ENCODE measurements at regions not wholly inside any gene's neighbourhood (a gene's known extent, or its start where the extent isn't known, plus 50 kb on each side); places are given as distances from the start of the nearest gene placed in this dataset.
"Not testable (repeated sequence)": the region's sequence is repeated elsewhere in the genome, so short reads cannot be mapped to it uniquely, and the experiment has no call there.

DNA sequence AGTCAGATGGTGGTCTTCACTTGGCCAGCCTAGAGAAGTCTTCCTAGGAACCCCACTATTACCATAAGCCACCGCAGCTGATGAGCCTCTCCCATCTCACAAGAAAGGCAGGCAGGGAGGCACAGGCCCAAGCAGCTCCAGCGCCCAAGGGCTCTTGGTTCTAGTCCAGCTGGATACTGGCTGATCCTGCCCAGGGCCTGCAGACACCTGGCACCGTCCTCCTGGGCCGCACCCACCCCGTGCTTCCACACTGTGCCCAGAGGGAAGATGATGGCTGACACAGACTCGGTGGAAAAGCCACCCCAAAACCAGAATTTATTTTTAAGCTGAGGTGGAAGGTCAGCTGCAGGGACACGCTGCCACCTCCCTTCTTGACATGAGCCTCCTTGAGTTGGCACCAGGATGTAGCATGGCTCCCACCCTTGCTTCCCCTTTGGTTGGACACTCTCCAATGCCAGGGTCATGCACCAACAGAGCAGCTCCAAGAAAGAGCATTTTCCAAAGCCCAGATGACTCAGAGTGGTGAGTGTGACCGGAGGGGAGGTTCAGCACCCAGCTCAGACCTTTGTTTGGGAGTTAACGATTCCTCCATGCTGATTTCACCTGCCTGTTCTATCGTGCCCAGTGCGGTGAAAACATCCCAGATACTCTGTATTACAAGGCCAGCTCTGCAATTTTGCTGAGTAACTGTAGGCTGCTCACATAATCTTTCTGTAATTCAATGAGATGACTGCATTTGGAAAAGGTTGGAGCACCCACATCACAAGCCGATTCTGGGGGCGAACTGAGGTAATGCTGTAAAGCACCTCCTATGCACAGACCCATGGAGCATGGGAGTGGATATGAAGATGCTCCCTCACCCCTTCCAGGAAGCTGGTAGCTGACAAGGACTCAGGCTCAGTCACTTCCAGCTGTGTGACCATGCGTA lies 63.1 kb upstream of the SLC2A1 start:
- Histone ChIP-seq H3K9me3 (ENCODE audit: low read depth, low read length) (no peaks in the 10 kb centered on the region), H3K36me3 (ENCODE audit: insufficient read depth, low read length) (no peaks in the 10 kb centered on the region), H4K20me1 (ENCODE audit: insufficient read depth, low read length) (no peaks in the 10 kb centered on the region), H3K4me3 (ENCODE audit: insufficient read depth, low read length) (no peak overlapping the region), H3K4me1 (ENCODE audit: insufficient read depth, low read length) (no peaks in the 10 kb centered on the region), H2AFZ (ENCODE audit: low read length) (no peak overlapping the region), H3K4me2 (ENCODE audit: insufficient read depth, low read length) (no peak overlapping the region), H3K79me2 (ENCODE audit: insufficient read depth, low read length) (no peaks in the 10 kb centered on the region), H3K27ac (ENCODE audit: low read depth, low read length) (no peak overlapping the region), H3K27me3 (ENCODE audit: insufficient read depth, low read length) (peaks cover 3% of the 10 kb centered on the region)
- no peak for DNase-seq (ENCODE audit: insufficient read length, low spot score, missing footprints)
- TF ChIP-seq, protein P1, sequence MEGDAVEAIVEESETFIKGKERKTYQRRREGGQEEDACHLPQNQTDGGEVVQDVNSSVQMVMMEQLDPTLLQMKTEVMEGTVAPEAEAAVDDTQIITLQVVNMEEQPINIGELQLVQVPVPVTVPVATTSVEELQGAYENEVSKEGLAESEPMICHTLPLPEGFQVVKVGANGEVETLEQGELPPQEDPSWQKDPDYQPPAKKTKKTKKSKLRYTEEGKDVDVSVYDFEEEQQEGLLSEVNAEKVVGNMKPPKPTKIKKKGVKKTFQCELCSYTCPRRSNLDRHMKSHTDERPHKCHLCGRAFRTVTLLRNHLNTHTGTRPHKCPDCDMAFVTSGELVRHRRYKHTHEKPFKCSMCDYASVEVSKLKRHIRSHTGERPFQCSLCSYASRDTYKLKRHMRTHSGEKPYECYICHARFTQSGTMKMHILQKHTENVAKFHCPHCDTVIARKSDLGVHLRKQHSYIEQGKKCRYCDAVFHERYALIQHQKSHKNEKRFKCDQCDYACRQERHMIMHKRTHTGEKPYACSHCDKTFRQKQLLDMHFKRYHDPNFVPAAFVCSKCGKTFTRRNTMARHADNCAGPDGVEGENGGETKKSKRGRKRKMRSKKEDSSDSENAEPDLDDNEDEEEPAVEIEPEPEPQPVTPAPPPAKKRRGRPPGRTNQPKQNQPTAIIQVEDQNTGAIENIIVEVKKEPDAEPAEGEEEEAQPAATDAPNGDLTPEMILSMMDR (IDR thresholded peaks at IDR 0.05; ENCODE audit: extremely low read depth, low read depth, low read length) = no peak

DNA sequence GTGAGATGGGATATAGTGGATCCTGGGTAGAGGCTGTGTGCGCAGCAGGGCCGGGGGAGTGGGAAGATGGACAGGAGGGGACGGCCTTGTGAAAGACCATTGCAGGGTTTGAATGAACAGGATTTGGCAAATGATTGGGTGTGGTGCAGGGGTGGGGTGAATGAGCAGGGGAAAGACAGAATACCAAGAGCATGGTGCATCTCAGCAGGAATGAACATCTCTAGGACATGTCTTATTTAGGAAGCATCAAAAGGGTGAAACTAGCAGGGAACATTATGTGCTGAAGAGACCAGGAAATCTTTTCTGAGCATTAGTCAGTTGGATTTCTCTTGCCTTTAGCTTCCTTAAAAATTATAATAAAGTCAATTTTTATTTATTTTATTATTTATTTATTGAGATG lies 60.6 kb upstream of the SLC2A1 start:
- Histone ChIP-seq H3K4me1 (ENCODE audit: insufficient read depth, low read length) (no peaks in the 10 kb centered on the region), H3K4me2 (ENCODE audit: insufficient read depth, low read length) (no peak overlapping the region), H3K36me3 (ENCODE audit: insufficient read depth, low read length) (no peaks in the 10 kb centered on the region), H3K79me2 (ENCODE audit: insufficient read depth, low read length) (no peaks in the 10 kb centered on the region), H3K27me3 (ENCODE audit: insufficient read depth, low read length) (peaks cover 3% of the 10 kb centered on the region), H2AFZ (ENCODE audit: low read length) (no peak overlapping the region), H4K20me1 (ENCODE audit: insufficient read depth, low read length) (no peaks in the 10 kb centered on the region), H3K27ac (ENCODE audit: low read depth, low read length) (no peak overlapping the region), H3K9me3 (ENCODE audit: low read depth, low read length) (no peaks in the 10 kb centered on the region), H3K4me3 (ENCODE audit: insufficient read depth, low read length) (no peak overlapping the region)
- no peak for DNase-seq (ENCODE audit: insufficient read length, low spot score, missing footprints)
- TF ChIP-seq, protein P1 (IDR thresholded peaks at IDR 0.05; ENCODE audit: extremely low read depth, low read depth, low read length) = no peak

DNA sequence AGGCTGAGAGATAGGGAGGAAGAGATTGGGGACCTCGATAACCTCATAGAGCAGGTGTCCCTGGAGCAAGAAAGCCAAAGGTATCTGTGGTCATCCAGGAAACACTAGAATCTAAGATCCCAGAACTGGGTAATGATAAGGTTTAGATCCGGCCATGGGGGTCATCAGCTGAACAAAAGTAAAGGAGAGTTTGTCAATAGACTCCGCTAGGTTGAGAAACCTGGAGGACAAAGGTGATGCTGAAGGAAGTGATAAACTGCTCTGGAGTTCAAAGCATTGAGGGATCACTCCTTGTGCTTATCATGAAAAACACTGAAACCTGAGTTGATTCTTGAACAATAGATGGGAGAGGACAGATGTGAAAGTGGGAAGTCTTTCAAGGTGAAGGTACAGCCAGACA lies 59.5 kb upstream of the SLC2A1 start:
- TF ChIP-seq, protein P1 (IDR thresholded peaks at IDR 0.05; ENCODE audit: extremely low read depth, low read depth, low read length) = no peak
- Histone ChIP-seq H3K27me3 (ENCODE audit: insufficient read depth, low read length) (peaks cover 3% of the 10 kb centered on the region), H3K9me3 (ENCODE audit: low read depth, low read length) (no peaks in the 10 kb centered on the region), H3K79me2 (ENCODE audit: insufficient read depth, low read length) (no peaks in the 10 kb centered on the region), H3K27ac (ENCODE audit: low read depth, low read length) (no peak overlapping the region), H4K20me1 (ENCODE audit: insufficient read depth, low read length) (no peaks in the 10 kb centered on the region), H3K4me3 (ENCODE audit: insufficient read depth, low read length) (no peak overlapping the region), H3K36me3 (ENCODE audit: insufficient read depth, low read length) (no peaks in the 10 kb centered on the region), H3K4me1 (ENCODE audit: insufficient read depth, low read length) (no peaks in the 10 kb centered on the region), H2AFZ (ENCODE audit: low read length) (no peak overlapping the region), H3K4me2 (ENCODE audit: insufficient read depth, low read length) (no peak overlapping the region)
- DNase-seq (ENCODE audit: insufficient read length, low spot score, missing footprints) = no peak

DNA sequence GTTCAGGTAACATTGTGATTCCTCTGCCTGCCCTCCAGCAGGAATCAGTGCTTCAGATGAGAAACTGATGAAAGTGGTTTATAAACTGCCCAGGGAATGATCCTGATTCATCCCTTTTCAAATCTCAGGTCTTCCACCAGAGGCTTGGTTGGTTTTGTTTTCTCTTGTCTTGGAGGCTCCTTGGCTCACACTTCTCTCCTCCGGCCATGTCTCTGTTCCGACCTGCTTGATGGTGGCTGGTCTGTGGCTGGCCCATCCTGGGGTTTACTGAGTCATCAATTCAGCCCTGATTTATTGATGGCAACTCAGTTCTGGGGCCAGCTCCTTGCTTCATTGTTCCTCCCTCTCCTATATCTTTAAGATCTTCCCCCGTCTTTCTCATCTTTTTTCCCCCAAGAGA lies 56.6 kb upstream of the SLC2A1 start:
- Histone ChIP-seq H3K9me3 (ENCODE audit: low read depth, low read length) (no peaks in the 10 kb centered on the region), H3K27ac (ENCODE audit: low read depth, low read length) (no peak overlapping the region), H3K4me2 (ENCODE audit: insufficient read depth, low read length) (no peak overlapping the region), H3K27me3 (ENCODE audit: insufficient read depth, low read length) (peaks cover 6% of the 10 kb centered on the region), H3K4me1 (ENCODE audit: insufficient read depth, low read length) (no peaks in the 10 kb centered on the region), H3K4me3 (ENCODE audit: insufficient read depth, low read length) (no peak overlapping the region), H3K79me2 (ENCODE audit: insufficient read depth, low read length) (no peaks in the 10 kb centered on the region), H4K20me1 (ENCODE audit: insufficient read depth, low read length) (no peaks in the 10 kb centered on the region), H3K36me3 (ENCODE audit: insufficient read depth, low read length) (no peaks in the 10 kb centered on the region), H2AFZ (ENCODE audit: low read length) (no peak overlapping the region)
- DNase-seq (ENCODE audit: insufficient read length, low spot score, missing footprints) = peak; percentile 53
- TF ChIP-seq, protein P1 (IDR thresholded peaks at IDR 0.05; ENCODE audit: extremely low read depth, low read depth, low read length) = no peak

DNA sequence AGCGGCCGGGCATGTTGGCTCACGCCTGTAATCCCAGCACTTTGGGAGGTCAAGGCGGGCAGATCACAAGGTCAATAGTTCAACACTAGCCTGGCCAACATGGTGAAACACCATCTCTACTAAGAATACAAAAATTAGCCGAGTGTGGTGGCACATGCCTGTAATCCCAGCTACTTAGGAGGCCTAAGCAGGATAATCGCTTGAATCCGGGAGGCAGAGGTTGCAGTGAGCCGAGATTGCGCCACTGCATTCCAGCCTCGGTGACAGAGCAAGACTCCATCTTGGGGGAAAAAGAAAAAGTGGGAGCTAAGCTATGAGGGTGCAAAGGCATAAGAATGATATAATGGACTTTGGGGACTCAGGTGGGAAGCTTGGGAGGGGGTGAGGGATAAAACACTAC lies 55.9 kb upstream of the SLC2A1 start:
- not testable (repeated sequence) for H3K27me3 ChIP-seq (ENCODE audit: insufficient read depth, low read length); H2AFZ ChIP-seq (ENCODE audit: low read length); H3K9me3 ChIP-seq (ENCODE audit: low read depth, low read length); DNase-seq (ENCODE audit: insufficient read length, low spot score, missing footprints); H3K4me3 ChIP-seq (ENCODE audit: insufficient read depth, low read length); H3K27ac ChIP-seq (ENCODE audit: low read depth, low read length); H3K4me2 ChIP-seq (ENCODE audit: insufficient read depth, low read length); H3K79me2 ChIP-seq (ENCODE audit: insufficient read depth, low read length); H3K36me3 ChIP-seq (ENCODE audit: insufficient read depth, low read length); H4K20me1 ChIP-seq (ENCODE audit: insufficient read depth, low read length); H3K4me1 ChIP-seq (ENCODE audit: insufficient read depth, low read length)
